OCI-LY3 (cell line): ENCODE measurements at regions not wholly inside any gene's neighbourhood (a gene's known extent, or its start where the extent isn't known, plus 50 kb on each side); places are given as distances from the start of the nearest gene placed in this dataset.

ENCODE experiments used
- H2AFZ ChIP-seq: fragments of 200-600, 300-600 bp; shearing (Covaris generic); 2 replicates; pipeline ENCODE4 v1.6.0; 2014; ENCODE audit warnings: antibody characterized with exemption, low read depth, low read length
- H3K27ac ChIP-seq: fragments of 200-600, 300-600 bp; sonication (generic); 2 replicates; pipeline ENCODE4 v1.5.1; 2014; ENCODE audit warnings: mild to moderate bottlenecking, low read length, moderate library complexity, mixed read lengths
- H3K27me3 ChIP-seq: fragments of 200-600, 300-600 bp; sonication (generic); 2 replicates; pipeline ENCODE4 v1.6.1; 2014; ENCODE audit warnings: low read depth, low read length, mixed read lengths
- H3K36me3 ChIP-seq: fragments of 200-600, 300-600 bp; sonication (generic); replicated peaks from 2 replicates; pipeline ENCODE3; 2014; ENCODE audit warnings: low read depth, low read length, mixed read lengths
- H3K4me1 ChIP-seq: fragments of 300-600, 200-600 bp; sonication (generic); 2 replicates; pipeline ENCODE4 v1.6.1; 2014; ENCODE audit warnings: low read length, mixed read lengths
- H3K4me2 ChIP-seq: fragments of 200-600, 300-600 bp; sonication (generic); 2 replicates; pipeline ENCODE4 v1.6.1; 2014; ENCODE audit warnings: low read length, mixed read lengths
- H3K4me3 ChIP-seq: fragments of 300-600, 200-600 bp; sonication (generic); 2 replicates; pipeline ENCODE4 v1.5.1; 2014; ENCODE audit warnings: antibody characterized with exemption, mild to moderate bottlenecking, low read length, moderate library complexity
- H3K79me2 ChIP-seq: fragments of 300-600, 200-600 bp; shearing (Covaris generic); 2 replicates; pipeline ENCODE4 v1.6.1; 2014; ENCODE audit warnings: mild to moderate bottlenecking, low read length, mixed read lengths
- H3K9ac ChIP-seq: fragments of 300-600, 200-600 bp; shearing (Covaris generic); 2 replicates; pipeline ENCODE4 v1.6.0; 2014; ENCODE audit warnings: mild to moderate bottlenecking, low read length, moderate library complexity
- H3K9me3 ChIP-seq: fragments of 200-600, 300-600 bp; shearing (Covaris generic); 2 replicates; pipeline ENCODE4 v1.6.1; 2014; ENCODE audit warnings: low read length, mixed read lengths; ENCODE audit not compliant: insufficient read depth
- H4K20me1 ChIP-seq: fragments of 200-600, 300-600 bp; sonication (generic); 2 replicates; pipeline ENCODE4 v1.6.1; 2016; ENCODE audit warnings: low read length, mixed read lengths; ENCODE audit not compliant: insufficient read depth
- EZH2phosphoT487 ChIP-seq: fragments of 200-600 bp; shearing (Covaris generic); IDR thresholded peaks from 2 replicates; pipeline ENCODE4 v1.6.1; 2018; ENCODE audit warnings: antibody characterized with exemption, mixed run types, low read depth
- TF ChIP-seq, protein P1 (sequence below): fragments of 200-600, 300-600 bp; sonication (generic); IDR thresholded peaks from 2 replicates; pipeline ENCODE4 v1.5.1; 2014; ENCODE audit warnings: antibody characterized with exemption, low read length, low read depth

- no peaks in the 10 kb centered on the region for H3K9me3 ChIP-seq
- H3K36me3 ChIP-seq: no peaks in the 10 kb centered on the region
- H3K27me3 ChIP-seq: no peaks in the 10 kb centered on the region
- no peak overlapping the region for H3K27ac ChIP-seq
- no peaks in the 10 kb centered on the region for H3K79me2 ChIP-seq
- no peak overlapping the region for H3K4me2 ChIP-seq
- no peak overlapping the region for H2AFZ ChIP-seq
- no peaks in the 10 kb centered on the region for H4K20me1 ChIP-seq
- no peaks in the 10 kb centered on the region for H3K4me1 ChIP-seq
- TF ChIP-seq, protein P1, sequence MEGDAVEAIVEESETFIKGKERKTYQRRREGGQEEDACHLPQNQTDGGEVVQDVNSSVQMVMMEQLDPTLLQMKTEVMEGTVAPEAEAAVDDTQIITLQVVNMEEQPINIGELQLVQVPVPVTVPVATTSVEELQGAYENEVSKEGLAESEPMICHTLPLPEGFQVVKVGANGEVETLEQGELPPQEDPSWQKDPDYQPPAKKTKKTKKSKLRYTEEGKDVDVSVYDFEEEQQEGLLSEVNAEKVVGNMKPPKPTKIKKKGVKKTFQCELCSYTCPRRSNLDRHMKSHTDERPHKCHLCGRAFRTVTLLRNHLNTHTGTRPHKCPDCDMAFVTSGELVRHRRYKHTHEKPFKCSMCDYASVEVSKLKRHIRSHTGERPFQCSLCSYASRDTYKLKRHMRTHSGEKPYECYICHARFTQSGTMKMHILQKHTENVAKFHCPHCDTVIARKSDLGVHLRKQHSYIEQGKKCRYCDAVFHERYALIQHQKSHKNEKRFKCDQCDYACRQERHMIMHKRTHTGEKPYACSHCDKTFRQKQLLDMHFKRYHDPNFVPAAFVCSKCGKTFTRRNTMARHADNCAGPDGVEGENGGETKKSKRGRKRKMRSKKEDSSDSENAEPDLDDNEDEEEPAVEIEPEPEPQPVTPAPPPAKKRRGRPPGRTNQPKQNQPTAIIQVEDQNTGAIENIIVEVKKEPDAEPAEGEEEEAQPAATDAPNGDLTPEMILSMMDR: no peak
- no peak for TF ChIP-seq EZH2phosphoT487
- no peak overlapping the region for H3K4me3 ChIP-seq
- no peak overlapping the region for H3K9ac ChIP-seq
Measured at GRCh38 chr15:29467091-29467490, 197.5 kb upstream of the NSMCE3 start.

DNA sequence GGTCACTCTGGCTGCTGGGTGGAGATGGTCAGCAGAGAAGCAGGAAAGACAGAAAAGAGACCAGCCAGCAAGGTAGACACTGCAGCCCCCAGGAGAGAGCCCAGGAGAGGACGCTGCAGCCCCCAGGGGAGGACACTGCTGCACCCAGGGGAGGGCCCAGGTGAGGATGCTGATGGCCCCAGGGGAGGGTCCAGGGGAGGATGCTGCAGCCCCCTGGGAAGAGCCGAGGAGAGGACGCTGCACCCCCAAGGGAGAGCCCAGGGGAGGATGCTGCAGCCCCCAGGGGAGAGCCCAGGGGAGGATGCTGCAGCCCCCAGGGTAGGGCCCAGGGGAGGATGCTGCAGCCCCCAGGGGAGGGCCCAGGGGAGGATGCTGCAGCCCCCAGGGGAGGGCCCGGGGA lies 196.7 kb upstream of the NSMCE3 start:
- no peaks in the 10 kb centered on the region for H3K9me3 ChIP-seq
- H3K9ac ChIP-seq: no peak overlapping the region
- no peak overlapping the region for H2AFZ ChIP-seq
- no peak overlapping the region for H3K27ac ChIP-seq
- no peaks in the 10 kb centered on the region for H3K27me3 ChIP-seq
- no peaks in the 10 kb centered on the region for H3K4me1 ChIP-seq
- no peak overlapping the region for H3K4me2 ChIP-seq
- no peaks in the 10 kb centered on the region for H4K20me1 ChIP-seq
- TF ChIP-seq, protein P1: no peak
- no peak for TF ChIP-seq EZH2phosphoT487
- H3K4me3 ChIP-seq: no peak overlapping the region
- no peaks in the 10 kb centered on the region for H3K79me2 ChIP-seq
- H3K36me3 ChIP-seq: no peaks in the 10 kb centered on the region

GRCh38 chr15:29465816-29466215 lies 196.2 kb upstream of the NSMCE3 start:
- no peak overlapping the region for H3K9ac ChIP-seq
- no peak overlapping the region for H2AFZ ChIP-seq
- no peaks in the 10 kb centered on the region for H4K20me1 ChIP-seq
- H3K4me3 ChIP-seq: no peak overlapping the region
- H3K4me2 ChIP-seq: no peak overlapping the region
- H3K27me3 ChIP-seq: no peaks in the 10 kb centered on the region
- H3K36me3 ChIP-seq: no peaks in the 10 kb centered on the region
- no peaks in the 10 kb centered on the region for H3K79me2 ChIP-seq
- no peak overlapping the region for H3K27ac ChIP-seq
- no peaks in the 10 kb centered on the region for H3K9me3 ChIP-seq
- TF ChIP-seq EZH2phosphoT487: no peak
- TF ChIP-seq, protein P1: no peak
- H3K4me1 ChIP-seq: no peaks in the 10 kb centered on the region

DNA sequence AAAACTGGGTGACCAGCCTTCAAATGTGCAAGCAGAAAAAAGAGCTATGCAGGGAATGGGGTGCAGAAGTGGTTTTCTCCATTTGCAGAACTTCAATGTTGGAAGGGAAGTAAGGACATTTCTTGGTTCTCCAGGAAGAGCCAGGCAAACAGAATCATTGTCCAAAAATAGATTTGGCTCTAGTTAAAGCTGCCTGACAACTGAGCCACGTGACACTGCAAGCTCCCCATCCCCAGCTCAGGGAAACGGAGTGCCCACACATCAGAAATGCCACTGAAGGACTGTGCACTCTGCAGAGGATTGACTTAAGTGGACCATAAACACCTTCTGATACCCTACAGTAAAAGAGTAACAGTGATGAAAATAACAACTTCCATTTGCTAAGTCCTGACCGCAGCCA lies 195.6 kb upstream of the NSMCE3 start:
- Histone ChIP-seq H2AFZ (no peak overlapping the region), H3K4me2 (no peak overlapping the region)

More for the DNA sequence above, 195.6 kb upstream of the NSMCE3 start:
- TF ChIP-seq, protein P1: no peak
- no peak for TF ChIP-seq EZH2phosphoT487
- Histone ChIP-seq H3K9ac (no peak overlapping the region), H3K79me2 (no peaks in the 10 kb centered on the region), H3K9me3 (no peaks in the 10 kb centered on the region), H3K36me3 (no peaks in the 10 kb centered on the region), H3K4me1 (no peaks in the 10 kb centered on the region), H3K27me3 (no peaks in the 10 kb centered on the region), H4K20me1 (no peaks in the 10 kb centered on the region), H3K4me3 (no peak overlapping the region), H3K27ac (no peak overlapping the region)
